Fibroblast of lung (primary cell): ENCODE measurements at regions not wholly inside any gene's neighbourhood (a gene's known extent, or its start where the extent isn't known, plus 50 kb on each side); places are given as distances from the start of the nearest gene placed in this dataset.

ENCODE experiments used
- DNase-seq, 2 donors: peaks; one replicate each; pipeline versions ENCODE4 v3.0.0 to v3.0.0-alpha.2; 2010; ENCODE audit warnings: low read depth in 2 of 2
- H2AFZ ChIP-seq: 2 replicates; pipeline ENCODE4 v1.5.1; 2012; ENCODE audit warnings: low read length, control low read depth, inconsistent platforms
- H3K27ac ChIP-seq: 2 replicates; pipeline ENCODE4 v1.5.1; 2011; ENCODE audit warnings: low read length, control low read depth; ENCODE audit not compliant: insufficient read depth
- H3K27me3 ChIP-seq: 2 replicates; pipeline ENCODE4 v1.5.1; 2011; ENCODE audit warnings: mild to moderate bottlenecking, low read length; ENCODE audit not compliant: control insufficient read depth, insufficient read depth
- H3K36me3 ChIP-seq: 2 replicates; pipeline ENCODE4 v1.5.1; 2011; ENCODE audit warnings: low read length; ENCODE audit not compliant: control insufficient read depth, insufficient read depth
- H3K4me1 ChIP-seq: 2 replicates; pipeline ENCODE4 v1.5.1; 2011; ENCODE audit warnings: low read length; ENCODE audit not compliant: control insufficient read depth, insufficient read depth; ENCODE audit errors: extremely low read depth
- H3K4me2 ChIP-seq: 2 replicates; pipeline ENCODE4 v1.5.1; 2011; ENCODE audit warnings: low read length, control low read depth; ENCODE audit not compliant: insufficient read depth; ENCODE audit errors: extremely low read depth
- H3K4me3 ChIP-seq, 4 experiments: fragments of 200-600 bp in 1 of 4; sonication (generic) in 1 of 4; replicated peaks in 1 of 4; 2 replicates each; pipeline ENCODE4 v1.5.1; 2011 to 2016; ENCODE audit warnings: low read length in 4 of 4, low read depth in 3 of 4, mild to moderate bottlenecking in 3 of 4, control low read depth in 2 of 4, inconsistent platforms in 1 of 4, mixed read lengths in 1 of 4; ENCODE audit not compliant: insufficient read depth in 1 of 4; ENCODE audit errors: control extremely low read depth in 1 of 4
- H3K79me2 ChIP-seq: 2 replicates; pipeline ENCODE4 v1.5.1; 2012; ENCODE audit warnings: mild to moderate bottlenecking, low read length, inconsistent platforms; ENCODE audit not compliant: control insufficient read depth, insufficient read depth
- H3K9ac ChIP-seq: 2 replicates; pipeline ENCODE4 v1.5.1; 2011; ENCODE audit warnings: mild to moderate bottlenecking, low read length, control low read depth; ENCODE audit not compliant: insufficient read depth
- H3K9me3 ChIP-seq: 2 replicates; pipeline ENCODE4 v1.5.1; 2012; ENCODE audit warnings: low read depth, low read length; ENCODE audit not compliant: control insufficient read depth, insufficient read depth
- H4K20me1 ChIP-seq: 2 replicates; pipeline ENCODE4 v1.5.1; 2011; ENCODE audit warnings: low read length; ENCODE audit not compliant: control insufficient read depth, insufficient read depth; ENCODE audit errors: extremely low read depth
- EZH2 ChIP-seq: IDR thresholded peaks from 2 replicates; pipeline ENCODE4 v1.5.1; 2012; ENCODE audit warnings: low read length, control low read depth, mild to moderate bottlenecking; ENCODE audit errors: missing control alignments
- TF ChIP-seq, protein P1 (sequence below), 2 donors: IDR thresholded peaks in 1 of 2; conservative IDR thresholded peaks in 1 of 2; 1 replicate in 1 of 2; 2 replicates in 1 of 2; pipeline ENCODE4 v1.5.1; 2011 to 2012; ENCODE audit warnings: low read length in 2 of 2, control low read depth in 1 of 2, inconsistent platforms in 1 of 2, low read depth in 1 of 2, mild to moderate bottlenecking in 1 of 2

DNA sequence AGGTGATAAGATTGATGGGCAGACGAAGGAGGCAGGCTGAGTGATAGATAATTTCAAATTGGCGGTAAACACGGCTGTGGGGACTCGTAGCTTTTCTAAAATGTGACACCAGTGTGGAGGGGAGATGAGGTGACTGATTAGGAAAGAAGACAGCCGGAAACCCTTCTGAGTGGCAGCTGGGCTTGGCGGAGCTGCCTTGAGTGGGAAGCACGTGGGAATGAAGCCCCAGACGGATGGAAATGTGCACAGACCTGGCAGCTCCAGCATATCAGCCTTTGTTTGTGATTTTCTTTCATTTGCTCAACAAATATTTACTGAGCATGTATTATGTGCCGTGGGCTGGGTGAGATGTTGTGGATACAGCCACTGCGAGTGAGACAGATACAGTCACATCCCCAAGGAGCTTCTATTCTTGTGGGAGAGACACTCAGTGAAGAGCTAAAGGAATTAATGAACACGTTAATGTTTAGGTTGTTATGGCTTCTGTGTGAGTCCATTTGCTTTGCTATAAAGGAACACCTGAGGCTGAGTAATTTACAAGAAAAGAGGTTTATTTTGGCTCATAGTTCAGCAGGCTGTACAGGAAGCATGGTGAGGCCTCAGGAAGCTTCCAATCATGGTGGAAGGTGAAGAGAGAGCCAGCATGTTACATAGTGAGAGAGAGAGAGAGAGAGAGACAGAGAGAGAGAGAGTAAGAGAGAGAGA, 65.5 kb upstream of the LHX5 start:
- TF ChIP-seq EZH2, result no peak
- TF ChIP-seq, protein P1, sequence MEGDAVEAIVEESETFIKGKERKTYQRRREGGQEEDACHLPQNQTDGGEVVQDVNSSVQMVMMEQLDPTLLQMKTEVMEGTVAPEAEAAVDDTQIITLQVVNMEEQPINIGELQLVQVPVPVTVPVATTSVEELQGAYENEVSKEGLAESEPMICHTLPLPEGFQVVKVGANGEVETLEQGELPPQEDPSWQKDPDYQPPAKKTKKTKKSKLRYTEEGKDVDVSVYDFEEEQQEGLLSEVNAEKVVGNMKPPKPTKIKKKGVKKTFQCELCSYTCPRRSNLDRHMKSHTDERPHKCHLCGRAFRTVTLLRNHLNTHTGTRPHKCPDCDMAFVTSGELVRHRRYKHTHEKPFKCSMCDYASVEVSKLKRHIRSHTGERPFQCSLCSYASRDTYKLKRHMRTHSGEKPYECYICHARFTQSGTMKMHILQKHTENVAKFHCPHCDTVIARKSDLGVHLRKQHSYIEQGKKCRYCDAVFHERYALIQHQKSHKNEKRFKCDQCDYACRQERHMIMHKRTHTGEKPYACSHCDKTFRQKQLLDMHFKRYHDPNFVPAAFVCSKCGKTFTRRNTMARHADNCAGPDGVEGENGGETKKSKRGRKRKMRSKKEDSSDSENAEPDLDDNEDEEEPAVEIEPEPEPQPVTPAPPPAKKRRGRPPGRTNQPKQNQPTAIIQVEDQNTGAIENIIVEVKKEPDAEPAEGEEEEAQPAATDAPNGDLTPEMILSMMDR (conservative IDR thresholded peaks at IDR 0.05 in 1 of 2, IDR thresholded peaks at IDR 0.05 in 1 of 2; ENCODE audit: low read depth in 1 of 2, low read length in 2 of 2), result no peak
- no peak overlapping the region for H3K4me3 ChIP-seq
- H3K79me2 ChIP-seq, result no peaks in the 10 kb centered on the region
- no peaks in the 10 kb centered on the region for H3K9me3 ChIP-seq
- no peaks in the 10 kb centered on the region for H4K20me1 ChIP-seq
- H3K27ac ChIP-seq, result no peak overlapping the region
- no peak overlapping the region for H3K9ac ChIP-seq
- H2AFZ ChIP-seq, result no peak overlapping the region
- no peaks in the 10 kb centered on the region for H3K4me1 ChIP-seq
- no peak overlapping the region for H3K4me2 ChIP-seq
- no peaks in the 10 kb centered on the region for H3K27me3 ChIP-seq
- DNase-seq, result no peak
- H3K36me3 ChIP-seq, result no peaks in the 10 kb centered on the region

DNA sequence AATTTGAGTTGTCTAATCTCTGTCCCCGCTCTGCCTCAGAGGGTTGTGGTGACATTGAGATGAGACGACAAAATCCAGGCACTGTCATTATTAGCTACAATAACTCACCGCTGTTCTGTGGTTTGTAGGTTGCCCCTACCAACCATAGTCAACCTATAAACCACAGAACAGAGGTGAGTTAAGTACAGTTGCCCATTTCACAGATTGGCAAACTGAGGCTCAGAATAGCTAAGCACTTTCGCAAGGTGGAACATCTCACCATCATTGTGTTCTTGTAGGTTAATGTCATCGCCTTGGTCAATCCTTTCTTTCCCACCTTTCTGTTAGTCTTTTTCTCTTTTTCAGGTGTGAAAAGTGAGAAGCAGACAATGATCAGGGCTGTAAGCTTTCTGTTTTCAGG, 63.4 kb upstream of the LHX5 start:
- Histone ChIP-seq H3K9me3 (no peaks in the 10 kb centered on the region), H3K9ac (no peak overlapping the region), H3K4me1 (no peaks in the 10 kb centered on the region), H3K4me3 (no peak overlapping the region), H2AFZ (no peak overlapping the region), H3K36me3 (no peaks in the 10 kb centered on the region), H3K79me2 (no peaks in the 10 kb centered on the region), H3K27me3 (no peaks in the 10 kb centered on the region), H3K4me2 (no peak overlapping the region), H3K27ac (no peak overlapping the region), H4K20me1 (no peaks in the 10 kb centered on the region)
- TF ChIP-seq, protein P1 (conservative IDR thresholded peaks at IDR 0.05 in 1 of 2, IDR thresholded peaks at IDR 0.05 in 1 of 2; ENCODE audit: low read depth in 1 of 2, low read length in 2 of 2), result no peak
- no peak for TF ChIP-seq EZH2
- DNase-seq, result no peak

DNA sequence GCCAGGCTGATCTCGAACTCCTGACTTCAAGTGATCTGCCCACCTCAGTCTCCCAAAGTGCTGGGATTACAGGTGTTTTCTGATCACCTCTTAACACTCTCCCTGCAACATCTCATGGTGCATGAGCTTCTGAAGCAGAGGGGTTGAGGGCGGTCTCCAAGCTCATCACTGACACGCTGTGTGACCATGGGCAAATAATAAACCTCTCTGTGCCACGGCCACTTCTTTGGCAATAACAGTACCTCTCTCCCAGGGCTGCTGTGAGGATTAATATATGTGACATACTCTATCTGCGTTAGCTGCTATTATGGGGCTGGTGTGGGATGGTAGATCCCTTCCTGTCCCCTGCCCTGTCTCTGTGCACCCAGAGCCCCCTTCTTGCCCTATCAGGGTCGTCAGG, 62.9 kb upstream of the LHX5 start:
- H2AFZ ChIP-seq, result no peak overlapping the region
- TF ChIP-seq EZH2, result no peak
- TF ChIP-seq, protein P1 (conservative IDR thresholded peaks at IDR 0.05 in 1 of 2, IDR thresholded peaks at IDR 0.05 in 1 of 2; ENCODE audit: low read depth in 1 of 2, low read length in 2 of 2), result no peak
- no peaks in the 10 kb centered on the region for H3K36me3 ChIP-seq

More for the DNA sequence above, 62.9 kb upstream of the LHX5 start:
- no peak overlapping the region for H3K9ac ChIP-seq
- H3K27ac ChIP-seq, result no peak overlapping the region
- DNase-seq, result no peak
- no peaks in the 10 kb centered on the region for H3K27me3 ChIP-seq
- no peak overlapping the region for H3K4me3 ChIP-seq
- no peaks in the 10 kb centered on the region for H3K79me2 ChIP-seq
- no peak overlapping the region for H3K4me2 ChIP-seq
- H4K20me1 ChIP-seq, result no peaks in the 10 kb centered on the region
- H3K4me1 ChIP-seq, result no peaks in the 10 kb centered on the region
- no peaks in the 10 kb centered on the region for H3K9me3 ChIP-seq
